Skin of body (tissue), 1 donor: ENCODE measurements at regions not wholly inside any gene's neighbourhood (a gene's known extent, or its start where the extent isn't known, plus 50 kb on each side); places are given as distances from the start of the nearest gene placed in this dataset.
A peak's percentile ranks its signal among the peaks of the same experiment; 100 is the strongest.
"Not testable (repeated sequence)": the region's sequence is repeated elsewhere in the genome, so short reads cannot be mapped to it uniquely, and the experiment has no call there.

Experiments
- DNase-seq: peaks from one replicate; lab custom pipeline; 2025; lab: John Stamatoyannopoulos, UW

- not testable (repeated sequence) for DNase-seq
Measured at GRCh38 chr1:170457325-170458050, 74.5 kb upstream of the GORAB start.

DNA sequence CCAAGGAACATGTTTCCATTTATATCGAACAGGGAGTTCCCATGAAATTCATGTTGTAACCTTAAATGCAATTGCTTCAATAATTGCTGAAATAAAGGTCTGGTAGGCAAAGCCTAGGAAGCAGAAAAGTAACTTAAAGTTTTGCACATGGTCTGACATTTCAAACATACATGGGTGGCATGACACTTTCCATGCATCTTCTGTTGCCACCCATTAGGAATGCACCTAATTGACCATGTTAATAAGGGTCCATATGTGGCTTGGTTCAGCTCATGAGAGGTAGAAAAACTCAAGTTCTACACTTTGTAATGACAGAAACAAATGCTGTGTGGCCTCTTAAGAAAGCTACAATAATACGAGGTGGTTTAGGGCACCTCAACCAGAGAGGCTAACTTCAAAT is 72.0 kb upstream of the GORAB start:
- no peak for DNase-seq

DNA sequence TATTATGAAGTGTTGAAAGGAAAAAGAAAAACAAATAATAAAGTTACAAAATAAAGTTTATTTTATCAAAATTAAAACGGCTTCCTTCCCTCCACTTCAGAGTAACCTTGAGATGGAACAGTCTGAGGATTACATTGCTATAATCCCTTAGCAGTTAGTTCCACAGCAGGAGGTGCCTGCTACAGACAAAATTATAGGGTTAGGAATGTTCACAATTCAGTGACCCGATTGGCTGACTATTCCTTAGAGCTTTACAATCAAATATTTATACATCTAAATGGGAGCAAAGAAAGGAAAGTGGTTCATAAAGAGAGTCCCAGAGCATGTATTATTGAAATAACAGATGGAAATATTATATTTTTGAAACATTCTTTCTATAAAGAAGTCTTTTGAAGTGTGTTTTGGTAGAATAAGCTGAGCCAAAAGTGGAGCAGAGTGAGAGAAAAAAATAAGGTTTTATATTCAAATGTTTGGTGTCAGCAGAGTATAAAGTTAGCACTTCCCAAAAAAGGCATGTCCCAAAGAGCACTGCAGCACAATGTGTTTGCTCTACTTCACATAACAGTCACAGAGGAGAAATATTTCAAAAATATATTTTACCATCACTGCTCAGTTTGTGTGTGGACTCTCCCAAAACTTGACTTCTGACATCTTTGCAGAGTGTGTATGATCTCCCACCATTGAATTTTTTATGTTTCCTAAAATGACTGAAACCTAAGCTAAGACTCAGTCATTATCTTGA is 71.4 kb upstream of the GORAB start:
- peak; percentile 76 for DNase-seq

- no peak for DNase-seq
Measured at GRCh38 chr1:170461291-170461747, 70.6 kb upstream of the GORAB start.

GRCh38 chr1:170461762-170462384 is 70.1 kb upstream of the GORAB start:
- peak; percentile 24 for DNase-seq

- no peak for DNase-seq
Measured at GRCh38 chr1:170470121-170470520, 61.8 kb upstream of the GORAB start.

- peak; percentile 6 for DNase-seq
Measured at GRCh38 chr1:170471398-170472053, 60.4 kb upstream of the GORAB start.

- DNase-seq: no peak
Measured at GRCh38 chr1:170481000-170481399, 51.0 kb upstream of the GORAB start.
